Fibroblast of gingiva (primary cell): ENCODE measurements at regions not wholly inside any gene's neighbourhood (a gene's known extent, or its start where the extent isn't known, plus 50 kb on each side); places are given as distances from the start of the nearest gene placed in this dataset.
A peak's percentile ranks its signal among the peaks of the same experiment; 100 is the strongest.

ENCODE experiments used
- DNase-seq: peaks from one replicate; pipeline ENCODE4 v3.0.0-alpha.2; 2011; ENCODE audit warnings: low read depth

DNA sequence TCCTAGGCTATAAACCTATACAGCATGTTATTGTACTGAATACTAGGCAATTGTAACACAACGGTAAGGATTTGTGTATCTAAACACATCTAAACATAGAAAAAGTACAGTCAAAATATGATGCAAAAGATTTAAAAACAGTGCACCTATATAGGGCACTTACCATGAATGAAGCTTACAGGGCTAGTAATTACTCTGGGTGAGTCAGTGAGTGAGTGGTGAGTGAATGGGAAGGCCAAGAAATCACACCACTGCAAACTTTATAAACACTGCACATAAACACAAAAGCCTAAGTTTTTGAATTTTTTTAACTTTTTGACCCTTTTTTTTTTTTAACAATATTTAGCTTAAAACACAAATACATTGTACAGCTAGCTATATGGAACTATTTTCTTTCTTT, 204.7 kb upstream of the CTNNB1 start:
- DNase-seq, result no peak

DNA sequence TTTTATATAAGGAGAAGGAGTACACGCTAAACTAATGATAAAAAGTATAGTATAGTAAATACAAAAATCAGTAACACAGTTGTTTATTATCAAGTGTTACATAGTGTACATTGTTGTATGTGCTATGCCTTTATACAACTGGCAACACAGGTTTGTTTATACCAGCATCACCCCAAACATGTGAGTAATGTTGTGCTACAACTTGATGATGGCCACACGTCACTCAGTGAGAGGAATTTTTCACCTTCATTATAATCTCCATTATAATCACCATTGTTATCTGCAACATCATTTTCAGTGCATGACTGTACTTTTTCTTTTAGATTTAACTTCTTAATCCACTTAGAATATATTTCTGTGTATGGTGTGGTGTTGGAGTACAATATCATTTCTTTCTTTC, 204.0 kb upstream of the CTNNB1 start:
- DNase-seq, result no peak

DNA sequence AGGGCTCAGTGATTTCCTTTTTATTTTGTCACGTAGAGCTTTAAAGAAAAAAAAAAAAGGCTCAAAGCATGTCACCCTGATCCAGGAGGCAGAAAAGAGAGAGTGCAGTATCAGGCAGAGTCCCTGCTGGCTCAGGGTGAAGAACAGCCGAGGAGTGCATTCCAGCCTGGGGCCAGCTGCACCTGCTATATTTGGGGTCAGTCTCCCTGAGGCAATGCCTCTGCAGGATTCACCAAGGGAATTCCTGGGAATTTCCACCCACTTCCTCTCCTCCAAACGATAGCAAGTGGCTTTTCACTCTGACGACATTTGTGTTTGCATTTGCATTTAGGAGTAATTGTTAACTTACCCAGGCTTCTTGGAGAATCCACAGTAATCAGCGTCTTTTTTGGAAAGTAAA, 202.9 kb upstream of the CTNNB1 start:
- DNase-seq, result no peak

DNA sequence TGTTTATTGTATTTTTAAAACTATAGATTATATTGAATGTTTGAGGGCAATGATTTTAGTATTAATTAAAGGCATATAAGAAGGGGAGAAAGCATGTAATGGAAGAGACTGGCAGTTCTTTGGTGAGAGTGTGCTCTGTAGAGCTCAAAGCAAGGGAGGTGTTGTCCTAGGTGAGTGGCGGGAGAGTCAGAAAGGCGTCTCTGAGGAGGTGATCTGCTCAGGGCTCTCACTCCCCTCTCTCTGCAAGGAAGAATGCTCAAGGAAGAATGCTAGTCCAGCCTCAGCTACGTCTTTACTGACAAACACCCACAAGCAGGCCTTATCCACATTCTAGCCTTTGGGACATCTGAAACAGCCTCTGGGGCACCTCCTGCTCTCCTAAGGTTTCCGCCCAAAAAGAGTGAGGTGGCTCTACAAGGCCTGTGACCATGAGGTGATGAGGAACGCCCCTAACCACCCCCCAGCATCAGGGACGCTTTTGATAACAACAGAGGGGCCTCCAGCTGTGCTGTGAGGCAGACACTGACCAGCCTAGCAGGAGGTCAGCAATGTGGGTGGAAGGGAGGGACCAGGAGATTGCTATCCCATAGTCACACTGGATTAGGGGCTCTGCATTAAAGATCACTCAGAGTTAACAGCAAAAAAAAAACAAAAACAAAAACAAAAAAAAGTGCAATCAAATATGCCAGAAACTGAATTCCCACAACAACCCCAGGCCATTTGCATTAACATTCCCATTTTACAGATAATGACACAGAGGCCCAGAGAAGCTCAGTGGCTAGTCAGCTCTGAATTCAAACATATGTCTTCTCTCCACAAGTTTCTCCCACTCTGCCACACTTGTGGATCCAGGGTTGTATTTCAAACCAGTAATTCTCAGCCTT, 202.2 kb upstream of the CTNNB1 start:
- DNase-seq, result no peak

DNA sequence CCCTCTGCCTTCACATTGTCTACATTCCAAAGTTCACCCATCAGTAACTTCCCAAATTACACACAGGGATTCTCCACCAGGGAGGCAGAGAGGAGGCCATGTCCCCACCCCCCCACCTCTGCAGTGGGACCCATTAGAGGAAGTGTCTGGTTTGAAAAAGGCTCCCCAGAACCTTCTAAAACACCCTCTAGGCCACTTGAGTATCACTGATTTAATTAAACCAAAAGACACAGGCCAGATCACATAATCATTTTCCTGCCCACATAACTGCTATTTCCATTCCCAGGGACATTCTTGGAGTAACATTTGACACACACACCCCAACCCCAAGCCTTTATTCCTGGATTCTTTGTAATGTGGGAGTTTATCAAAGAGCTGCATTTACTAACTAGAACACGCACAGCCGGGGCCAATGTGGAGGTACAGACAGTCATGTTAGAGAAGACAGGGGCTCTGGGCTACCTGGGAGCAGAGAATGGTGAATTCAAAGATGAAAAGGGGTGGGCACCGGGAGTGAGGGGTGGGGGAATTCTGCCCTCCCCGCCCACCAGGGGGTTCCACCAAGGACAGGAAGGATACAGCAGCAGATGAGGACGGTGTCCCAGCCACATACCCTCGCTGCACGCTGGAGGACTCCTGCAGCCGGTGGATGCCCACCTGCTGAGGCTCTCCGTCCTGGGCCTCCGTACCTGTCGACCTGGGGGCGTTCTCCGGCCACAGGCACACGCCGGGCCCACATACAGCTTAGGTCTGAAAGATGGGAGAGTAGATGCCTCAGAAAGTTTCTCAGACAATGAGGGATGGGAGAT, 201.4 kb upstream of the CTNNB1 start:
- no peak for DNase-seq

DNA sequence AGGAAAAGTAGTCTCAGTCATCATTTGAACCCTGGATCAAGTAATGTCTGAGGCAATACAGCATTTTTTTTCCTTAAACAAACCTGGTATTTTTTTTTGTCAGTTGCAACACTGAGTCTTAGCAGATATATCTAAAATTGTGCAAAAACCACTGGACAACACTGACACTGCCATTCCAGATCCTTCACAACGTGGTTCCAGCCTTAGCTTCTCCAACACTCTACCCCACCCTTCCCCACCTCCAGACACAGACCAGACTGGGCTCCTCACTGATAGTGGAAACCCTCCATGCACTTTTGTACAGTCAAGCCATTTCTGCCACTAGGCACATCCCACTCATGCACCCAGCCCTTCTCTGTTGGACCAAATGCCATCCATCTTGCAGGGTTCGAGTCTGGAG, 199.6 kb upstream of the CTNNB1 start:
- DNase-seq, result no peak

DNA sequence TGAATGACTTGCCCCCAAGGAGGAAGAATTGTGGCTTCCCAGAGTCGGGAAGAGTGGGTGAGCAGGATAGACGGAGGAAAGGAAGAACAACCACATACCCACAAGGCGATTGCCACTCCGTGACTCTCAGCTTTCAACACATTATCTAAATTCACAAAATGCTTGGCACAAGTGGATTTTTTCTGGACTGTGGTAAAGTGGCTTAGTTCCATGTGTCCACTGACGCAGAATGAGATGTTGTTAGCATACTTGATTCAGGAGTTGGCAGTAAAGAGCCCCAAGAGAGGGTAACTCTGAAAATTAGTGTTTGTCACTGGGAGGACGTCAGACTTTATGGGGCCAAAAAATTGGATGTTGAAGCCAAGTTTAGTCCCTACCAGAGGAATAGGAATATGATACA, 198.8 kb upstream of the CTNNB1 start:
- peak; percentile 52 for DNase-seq

DNA sequence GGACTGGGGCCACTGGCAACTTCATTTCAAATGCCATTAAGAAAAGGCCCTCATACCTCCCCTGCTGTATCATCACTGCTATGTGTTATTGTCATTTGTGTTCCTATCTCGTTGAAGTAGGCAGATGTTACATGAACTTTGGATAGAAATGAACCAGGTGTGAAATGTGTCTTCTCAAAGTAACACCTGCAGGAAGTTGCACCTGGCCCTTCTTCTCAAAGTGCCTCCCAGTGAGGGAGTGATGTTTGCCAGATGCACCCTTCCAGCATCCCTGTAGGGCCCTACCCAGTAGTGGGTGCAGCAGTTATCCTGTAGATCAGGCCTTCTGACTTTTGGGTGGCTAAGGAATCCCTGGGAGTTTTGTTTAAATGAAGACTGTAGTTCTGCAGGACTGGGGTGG, 197.7 kb upstream of the CTNNB1 start:
- DNase-seq, result no peak

DNA sequence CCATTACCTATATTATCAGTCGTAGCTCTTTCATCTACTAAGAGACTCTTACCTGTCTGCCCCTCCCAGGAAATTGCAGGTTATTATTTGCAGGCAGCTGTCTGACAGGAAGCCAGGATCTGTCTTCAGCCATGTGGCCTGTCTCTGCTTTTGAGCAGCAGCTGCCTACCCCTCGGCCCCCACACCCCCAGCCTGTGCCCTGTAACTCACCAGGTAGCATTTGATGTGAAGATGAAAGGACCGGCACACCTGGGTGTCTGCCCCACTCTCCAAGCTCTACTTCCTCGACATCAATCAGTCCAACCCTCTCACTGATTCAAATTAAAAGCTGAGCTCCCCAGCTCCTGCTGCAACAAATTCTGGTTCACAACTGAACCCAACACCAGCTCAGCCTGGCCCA, 197.2 kb upstream of the CTNNB1 start:
- DNase-seq, result no peak

DNA sequence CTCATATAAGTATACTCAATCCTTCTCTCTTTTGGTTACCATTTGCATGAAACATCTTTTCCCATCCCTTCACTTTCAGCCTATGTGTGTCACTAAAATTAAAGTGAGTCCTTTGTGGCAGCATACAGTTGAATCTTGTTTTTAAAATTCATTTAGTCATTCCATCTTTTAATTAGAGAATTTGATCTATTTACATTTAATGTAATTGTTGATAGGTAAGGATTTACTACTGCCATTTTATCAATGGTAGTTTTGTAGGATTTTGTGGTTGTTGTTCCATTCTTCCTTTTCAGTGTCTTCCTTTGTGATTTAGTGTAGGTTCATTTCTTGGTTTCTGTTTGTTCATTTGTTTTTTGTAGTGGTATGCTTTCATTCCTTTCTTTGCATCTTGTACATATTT, 191.9 kb upstream of the CTNNB1 start:
- no peak for DNase-seq

DNA sequence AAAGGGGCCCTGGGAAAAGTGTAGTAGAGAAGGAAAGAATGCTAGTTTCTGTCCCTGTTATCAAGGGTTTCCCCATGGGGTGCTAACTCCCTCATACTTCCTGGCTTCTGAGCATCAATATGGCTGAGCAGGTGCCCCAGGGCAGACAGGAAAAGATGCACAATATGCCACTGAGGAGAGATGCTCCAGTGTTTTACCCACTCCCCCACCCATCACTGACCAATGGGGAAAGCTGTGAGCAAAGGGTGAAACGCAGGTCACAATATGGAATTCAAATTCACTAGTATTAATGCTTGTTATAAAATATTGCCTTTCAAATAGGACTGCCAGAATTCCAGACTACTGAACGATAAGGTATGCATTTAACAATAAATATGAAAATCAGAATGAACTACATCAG, 187.5 kb upstream of the CTNNB1 start:
- no peak for DNase-seq

DNA sequence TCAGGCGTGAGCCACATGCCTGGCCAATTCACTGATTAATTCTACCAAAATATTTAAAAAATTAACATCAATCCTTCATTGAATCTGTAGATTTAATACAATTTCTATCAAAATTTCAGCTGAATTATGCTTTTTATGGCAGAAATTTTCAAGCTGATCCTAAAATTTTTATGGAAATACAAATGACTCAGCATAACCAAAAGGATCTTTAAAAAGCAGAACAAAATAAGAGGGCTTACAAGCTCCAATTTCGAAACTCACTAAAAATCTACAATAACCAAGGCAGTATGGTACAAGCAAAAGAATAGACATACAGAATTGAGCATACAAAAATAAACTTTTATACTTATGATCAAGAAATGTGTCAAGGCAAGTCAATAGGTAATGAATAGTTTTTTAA, 180.4 kb upstream of the CTNNB1 start:
- DNase-seq, result no peak

DNA sequence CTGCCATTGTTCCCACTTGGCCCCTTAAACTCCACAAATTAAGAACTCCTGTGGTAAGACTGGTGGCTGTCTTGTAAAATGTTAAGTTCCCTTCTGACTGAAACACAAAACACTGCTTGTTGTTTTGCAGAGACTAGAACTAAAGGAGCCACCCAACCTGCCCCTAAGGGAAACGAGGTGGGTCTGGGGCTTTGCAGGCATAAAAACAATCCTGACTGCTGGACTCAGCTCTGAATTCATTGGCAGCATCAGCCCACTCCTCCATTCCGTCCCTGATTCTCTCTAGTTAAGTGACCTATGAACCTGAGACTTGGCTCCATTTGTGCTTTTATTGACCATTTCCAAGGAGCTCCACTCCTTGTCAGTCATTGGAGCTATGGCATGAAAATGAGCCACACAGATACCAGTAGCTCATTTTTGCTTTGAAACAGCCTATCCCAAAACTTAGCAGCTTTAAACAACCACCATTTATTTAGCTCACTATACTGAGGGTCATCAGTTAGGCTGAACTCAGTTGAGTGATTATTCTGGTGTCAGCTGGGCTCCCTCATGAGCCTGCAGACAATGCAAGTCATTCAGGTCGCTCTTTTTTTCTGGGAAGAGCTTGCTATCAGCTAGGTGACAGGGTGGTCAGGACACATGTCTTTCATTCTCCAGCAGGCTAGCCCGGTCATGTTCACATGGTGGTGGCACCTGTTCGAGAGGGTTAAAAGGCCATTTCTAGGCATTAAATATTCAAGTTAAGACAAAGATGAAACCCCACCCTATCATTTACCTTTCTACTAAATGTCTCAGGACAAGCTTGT, 175.1 kb upstream of the CTNNB1 start:
- no peak for DNase-seq

DNA sequence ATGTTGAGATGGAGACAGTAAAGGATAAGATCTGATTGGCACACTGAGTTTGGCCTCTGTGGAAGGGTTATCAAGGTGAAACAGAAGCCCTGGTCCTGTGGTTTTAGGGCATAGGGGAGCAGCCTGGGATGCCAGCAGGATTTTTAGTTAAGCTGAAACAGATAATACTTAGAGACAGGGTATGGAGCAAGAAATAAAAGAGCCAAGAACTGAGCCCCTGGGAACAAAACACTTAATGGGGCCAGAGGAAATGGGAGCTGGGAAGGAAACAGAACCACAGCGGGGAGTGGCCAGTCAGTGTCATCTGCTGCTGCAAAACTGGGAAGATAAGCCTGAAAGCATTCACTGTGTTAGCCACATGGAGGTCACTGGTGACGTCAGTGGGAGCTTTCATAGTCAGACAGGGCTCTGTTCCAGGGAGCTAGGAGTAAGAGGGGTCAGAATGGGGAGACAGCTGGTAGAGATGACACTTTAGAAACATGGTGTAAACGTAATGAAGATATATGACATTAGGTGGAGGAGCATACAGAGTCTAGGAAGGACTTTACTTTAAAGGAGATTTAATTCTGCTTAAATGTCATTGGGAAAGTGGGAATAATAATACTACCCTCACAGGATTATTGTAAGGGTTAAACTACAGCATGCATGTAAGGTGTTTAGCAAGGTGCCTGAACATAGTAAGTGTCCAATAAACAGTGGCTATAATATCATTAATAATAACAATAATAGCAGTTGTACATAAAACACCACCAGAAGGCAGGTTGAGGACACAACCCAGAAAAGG, 172.7 kb upstream of the CTNNB1 start:
- DNase-seq, result peak; percentile 20

DNA sequence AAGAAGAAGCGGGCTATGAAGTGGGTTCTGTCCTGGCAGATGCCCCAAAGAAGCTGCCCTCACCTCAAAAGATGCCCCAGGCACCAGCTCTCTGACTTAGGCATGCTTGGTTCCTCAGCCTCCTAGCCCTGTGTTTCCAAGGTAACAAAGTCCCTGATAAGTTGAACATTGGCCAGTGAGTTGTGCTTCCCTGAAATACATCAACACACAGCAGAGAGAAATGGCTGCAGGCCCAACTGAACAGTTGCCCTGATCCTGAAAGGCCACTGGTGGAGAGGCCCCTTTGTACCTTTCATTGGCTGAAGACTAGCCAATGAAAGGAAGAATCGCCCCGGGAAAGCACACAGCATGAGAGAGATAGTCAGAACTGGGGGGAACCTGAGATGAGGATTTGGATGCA, 169.9 kb upstream of the CTNNB1 start:
- no peak for DNase-seq

DNA sequence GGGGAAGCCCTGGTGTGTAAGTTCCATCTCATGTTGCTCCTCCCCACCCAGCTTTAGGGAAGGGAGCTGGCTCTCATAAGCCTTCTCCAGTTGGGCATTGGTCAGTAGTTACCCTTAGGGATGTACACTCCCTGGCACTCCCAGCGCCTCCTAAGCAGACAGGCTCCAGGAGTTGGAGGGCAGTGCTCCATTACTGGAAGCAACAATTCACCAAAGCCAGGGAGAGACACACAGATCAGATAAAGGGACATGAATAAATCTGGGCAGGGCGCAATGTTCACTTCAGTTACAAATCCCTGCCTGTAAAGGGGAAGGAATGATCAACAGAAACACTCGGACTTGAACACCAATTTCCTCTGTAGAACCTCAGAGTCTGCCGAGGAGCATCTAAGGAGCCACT, 169.1 kb upstream of the CTNNB1 start:
- no peak for DNase-seq

DNA sequence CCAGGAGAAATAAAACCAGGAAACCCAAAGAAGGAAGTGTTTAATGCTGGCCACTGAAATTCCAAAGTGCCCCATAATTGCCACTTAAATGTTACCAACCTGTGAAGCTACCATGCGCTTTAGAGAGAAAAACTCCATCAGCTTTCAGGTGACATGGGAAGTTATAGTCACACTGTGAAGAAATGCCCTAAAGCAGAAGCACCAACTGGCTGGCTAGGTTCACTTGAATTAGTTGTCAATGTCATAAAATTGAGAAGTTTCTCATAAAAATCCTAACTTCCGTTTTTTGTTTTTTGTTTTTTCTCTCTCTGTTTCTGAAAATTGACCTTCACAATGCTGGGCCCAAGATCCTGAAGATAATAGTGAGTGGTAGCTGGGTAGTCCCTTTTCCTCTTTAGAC, 167.9 kb upstream of the CTNNB1 start:
- no peak for DNase-seq

DNA sequence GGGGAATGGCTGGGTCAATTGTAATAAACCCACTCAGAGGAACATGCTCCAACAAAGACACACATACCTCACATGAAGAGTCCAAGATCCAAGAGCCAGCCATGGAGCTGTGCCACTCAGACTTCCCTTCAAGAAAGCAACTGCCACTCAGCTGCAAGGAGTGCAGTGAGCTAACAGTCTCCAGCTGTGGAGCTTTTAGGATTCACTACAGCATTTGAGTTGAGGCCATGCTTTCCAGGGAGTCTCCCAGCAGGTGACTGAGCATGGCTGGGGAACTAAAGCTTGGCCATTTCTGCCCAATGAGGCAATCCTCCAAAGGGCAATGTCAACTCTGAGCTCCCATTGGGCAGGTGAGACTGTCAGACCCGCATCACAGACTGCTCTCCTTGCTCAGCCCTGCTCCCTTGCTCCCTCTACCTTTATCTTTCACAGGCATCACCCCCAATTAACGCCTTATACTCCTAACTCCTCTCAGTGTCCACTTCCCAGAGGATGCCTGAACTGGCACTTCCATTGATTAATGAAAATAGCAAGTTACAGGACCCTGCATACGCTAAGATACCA, 165.3 kb upstream of the CTNNB1 start:
- no peak for DNase-seq

DNA sequence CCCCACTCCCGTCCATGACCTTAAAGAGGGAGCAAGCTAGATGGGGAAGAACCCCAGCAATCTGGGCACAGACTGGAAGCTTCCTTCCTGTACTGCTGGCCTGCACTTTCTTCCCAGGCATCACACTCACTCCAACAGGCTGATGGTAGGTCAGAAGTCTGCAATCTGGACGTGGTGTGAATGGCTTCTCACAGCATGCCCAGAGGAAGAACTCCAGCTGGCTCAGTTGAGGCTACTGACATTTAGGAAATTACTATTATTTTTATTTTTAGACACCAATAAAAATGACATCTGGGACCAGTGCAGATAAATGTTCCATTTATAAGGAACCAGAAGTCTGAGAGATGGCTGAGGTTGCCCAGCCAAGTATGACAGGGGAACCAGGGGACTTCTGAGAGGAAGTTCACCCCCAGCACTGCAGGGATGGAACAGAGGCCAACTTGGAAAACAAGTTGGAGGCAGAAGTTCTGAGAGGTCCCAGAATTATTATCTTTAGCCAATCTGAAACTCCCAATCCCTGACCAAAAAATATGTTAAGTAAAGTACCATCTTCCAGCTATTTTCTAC, 163.8 kb upstream of the CTNNB1 start:
- DNase-seq, result no peak

DNA sequence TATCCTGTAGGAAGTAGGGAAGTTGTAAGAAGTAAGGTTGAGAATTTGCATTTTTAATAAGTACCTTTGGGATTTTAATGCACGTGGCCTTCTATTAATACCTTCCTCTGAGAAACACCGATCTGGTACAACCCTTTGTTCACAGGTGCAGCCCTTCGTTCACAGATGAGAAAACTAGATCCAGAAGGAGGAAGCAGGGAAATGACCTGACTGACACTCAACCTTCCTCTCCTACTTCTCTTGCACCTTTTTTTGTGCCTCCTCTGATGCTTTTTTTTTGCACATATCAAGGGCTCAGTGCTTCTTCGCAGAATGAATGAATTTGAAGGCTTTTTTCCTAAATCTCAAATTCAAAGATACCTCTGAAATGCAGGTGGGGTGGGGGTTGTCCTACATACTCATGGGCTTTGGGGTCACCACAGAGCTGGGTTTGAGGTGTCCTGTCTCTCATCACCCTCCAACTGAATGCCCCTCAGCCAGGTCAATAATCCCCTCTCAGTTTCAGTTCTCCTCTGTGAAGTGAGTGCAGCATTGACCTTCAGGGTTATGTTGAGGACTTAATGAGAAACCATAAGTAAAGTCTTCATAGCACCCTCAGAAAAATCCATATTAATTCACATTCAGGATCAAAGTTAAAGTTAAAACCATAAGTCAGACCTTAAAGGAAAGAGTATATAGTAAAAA, 161.5 kb upstream of the CTNNB1 start:
- no peak for DNase-seq

DNA sequence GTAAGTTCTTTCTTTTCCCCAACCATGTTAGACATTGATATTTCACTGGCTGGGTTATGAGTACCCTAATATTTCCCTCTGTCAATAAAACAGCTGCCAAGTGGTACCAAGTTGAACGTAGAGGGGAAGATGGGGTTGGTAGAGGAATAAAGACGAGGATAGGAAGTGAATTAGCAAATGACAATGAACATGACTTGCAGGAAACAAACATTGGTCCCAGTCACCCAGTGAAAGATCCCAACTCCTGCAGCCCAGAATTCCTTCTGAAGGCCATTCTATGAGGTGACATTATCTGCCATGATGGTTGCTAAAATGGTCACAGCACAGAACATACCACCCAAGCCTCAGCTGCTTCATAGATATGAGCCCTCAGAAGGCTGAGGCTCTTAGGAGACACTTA, 159.0 kb upstream of the CTNNB1 start:
- DNase-seq, result no peak
